Osteocyte (in vitro differentiated cells): ENCODE measurements at regions not wholly inside any gene's neighbourhood (a gene's known extent, or its start where the extent isn't known, plus 50 kb on each side); places are given as distances from the start of the nearest gene placed in this dataset.

Experiments used
- DNase-seq: peaks from one replicate; pipeline ENCODE4 v3.0.0; 2021; ENCODE audit warnings: mixed read lengths; ENCODE audit not compliant: unreplicated experiment; ENCODE audit errors: extremely low spot score
- H3K27ac Mint-ChIP-seq: one replicate; pipeline ENCODE4 v1.8.0; 2021; ENCODE audit warnings: mild to moderate bottlenecking, mixed read lengths; ENCODE audit not compliant: unreplicated experiment
- H3K27me3 Mint-ChIP-seq: one replicate; pipeline ENCODE4 v1.8.0; 2021; ENCODE audit warnings: mixed read lengths; ENCODE audit not compliant: unreplicated experiment
- H3K36me3 Mint-ChIP-seq: one replicate; pipeline ENCODE4 v1.8.0; 2021; ENCODE audit warnings: mixed read lengths; ENCODE audit not compliant: unreplicated experiment
- H3K4me1 Mint-ChIP-seq: one replicate; pipeline ENCODE4 v1.8.0; 2021; ENCODE audit warnings: mixed read lengths; ENCODE audit not compliant: unreplicated experiment
- H3K4me3 Mint-ChIP-seq: one replicate; pipeline ENCODE4 v1.8.0; 2021; ENCODE audit warnings: mild to moderate bottlenecking, moderate library complexity, mixed read lengths; ENCODE audit not compliant: unreplicated experiment
- H3K9me3 Mint-ChIP-seq: one replicate; pipeline ENCODE4 v1.8.0; 2021; ENCODE audit warnings: mixed read lengths; ENCODE audit not compliant: unreplicated experiment
- CTCF ChIP-seq: fragments of 200-600 bp; sonication (generic); IDR thresholded peaks from 2 replicates; pipeline ENCODE4 v1.5.0; 2021; ENCODE audit warnings: antibody characterized with exemption, mild to moderate bottlenecking, moderate library complexity

- no peak overlapping the region for H3K27ac Mint-ChIP-seq
- no peak for TF ChIP-seq CTCF
- no peak overlapping the region for H3K4me3 Mint-ChIP-seq
- no peaks in the 10 kb centered on the region for H3K27me3 Mint-ChIP-seq
- DNase-seq, result no peak
- peaks cover 12% of the 10 kb centered on the region for H3K4me1 Mint-ChIP-seq
- H3K9me3 Mint-ChIP-seq, result no peaks in the 10 kb centered on the region
- H3K36me3 Mint-ChIP-seq, result no peaks in the 10 kb centered on the region
Measured at GRCh38 chr7:115734641-115735040, 295.9 kb downstream of the TFEC start.

GRCh38 chr7:115731796-115732471 is 298.6 kb downstream of the TFEC start:
- peaks cover 12% of the 10 kb centered on the region for H3K4me1 Mint-ChIP-seq
- no peaks in the 10 kb centered on the region for H3K27me3 Mint-ChIP-seq
- no peak for DNase-seq
- H3K9me3 Mint-ChIP-seq, result no peaks in the 10 kb centered on the region
- no peak overlapping the region for H3K27ac Mint-ChIP-seq
- H3K36me3 Mint-ChIP-seq, result no peaks in the 10 kb centered on the region
- H3K4me3 Mint-ChIP-seq, result no peak overlapping the region
- TF ChIP-seq CTCF, result no peak

- H3K27me3 Mint-ChIP-seq, result no peaks in the 10 kb centered on the region
- DNase-seq, result no peak
Measured at GRCh38 chr7:115728518-115728917, 302.0 kb downstream of the TFEC start.

GRCh38 chr7:115724400-115725056 is 306.0 kb downstream of the TFEC start:
- Mint-ChIP-seq H3K9me3 (no peaks in the 10 kb centered on the region), H3K4me3 (no peak overlapping the region), H3K36me3 (no peaks in the 10 kb centered on the region), H3K27me3 (peaks cover 2% of the 10 kb centered on the region), H3K27ac (no peak overlapping the region), H3K4me1 (peaks cover 2% of the 10 kb centered on the region)
- no peak for DNase-seq
- no peak for TF ChIP-seq CTCF

More at GRCh38 chr7:115728518-115728917, 302.0 kb downstream of the TFEC start:
- no peak for TF ChIP-seq CTCF
- Mint-ChIP-seq H3K36me3 (no peaks in the 10 kb centered on the region), H3K4me3 (no peak overlapping the region), H3K9me3 (no peaks in the 10 kb centered on the region), H3K27ac (no peak overlapping the region), H3K4me1 (peaks cover 14% of the 10 kb centered on the region)

GRCh38 chr7:115722302-115722977 is 308.1 kb downstream of the TFEC start:
- DNase-seq, result no peak
- TF ChIP-seq CTCF, result no peak
- no peaks in the 10 kb centered on the region for H3K36me3 Mint-ChIP-seq
- peaks cover 2% of the 10 kb centered on the region for H3K4me1 Mint-ChIP-seq
- H3K9me3 Mint-ChIP-seq, result no peaks in the 10 kb centered on the region
- H3K27ac Mint-ChIP-seq, result no peak overlapping the region
- peaks cover 2% of the 10 kb centered on the region for H3K27me3 Mint-ChIP-seq
- H3K4me3 Mint-ChIP-seq, result no peak overlapping the region
